ENCODE measurements at regions not wholly inside any gene's neighbourhood (a gene's known extent, or its start where the extent isn't known, plus 50 kb on each side); places are given as distances from the start of the nearest gene placed in this dataset.

DNA sequence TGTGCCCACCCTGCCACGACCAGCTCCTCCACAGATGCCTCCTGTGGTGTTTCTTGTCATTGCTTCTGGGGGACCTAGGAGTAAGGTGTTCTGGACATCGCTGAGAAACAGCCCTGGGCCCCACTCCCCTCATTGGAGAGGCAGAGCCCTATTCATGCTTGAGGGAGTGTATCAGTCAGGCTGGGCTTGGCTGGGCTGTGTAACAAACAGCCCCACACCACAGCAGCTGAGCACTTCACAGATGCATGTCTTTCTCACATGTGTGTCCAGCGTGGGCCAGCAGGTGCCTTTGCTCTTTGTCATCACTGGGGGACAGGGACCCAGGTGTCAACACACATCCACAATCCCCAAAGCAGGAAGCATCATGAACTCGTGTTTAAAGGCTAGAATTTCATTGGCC is 65.1 kb upstream of the FBRSL1 start:
- DNase-seq (ENCODE audit: low read depth in 2 of 2): no peak

DNA sequence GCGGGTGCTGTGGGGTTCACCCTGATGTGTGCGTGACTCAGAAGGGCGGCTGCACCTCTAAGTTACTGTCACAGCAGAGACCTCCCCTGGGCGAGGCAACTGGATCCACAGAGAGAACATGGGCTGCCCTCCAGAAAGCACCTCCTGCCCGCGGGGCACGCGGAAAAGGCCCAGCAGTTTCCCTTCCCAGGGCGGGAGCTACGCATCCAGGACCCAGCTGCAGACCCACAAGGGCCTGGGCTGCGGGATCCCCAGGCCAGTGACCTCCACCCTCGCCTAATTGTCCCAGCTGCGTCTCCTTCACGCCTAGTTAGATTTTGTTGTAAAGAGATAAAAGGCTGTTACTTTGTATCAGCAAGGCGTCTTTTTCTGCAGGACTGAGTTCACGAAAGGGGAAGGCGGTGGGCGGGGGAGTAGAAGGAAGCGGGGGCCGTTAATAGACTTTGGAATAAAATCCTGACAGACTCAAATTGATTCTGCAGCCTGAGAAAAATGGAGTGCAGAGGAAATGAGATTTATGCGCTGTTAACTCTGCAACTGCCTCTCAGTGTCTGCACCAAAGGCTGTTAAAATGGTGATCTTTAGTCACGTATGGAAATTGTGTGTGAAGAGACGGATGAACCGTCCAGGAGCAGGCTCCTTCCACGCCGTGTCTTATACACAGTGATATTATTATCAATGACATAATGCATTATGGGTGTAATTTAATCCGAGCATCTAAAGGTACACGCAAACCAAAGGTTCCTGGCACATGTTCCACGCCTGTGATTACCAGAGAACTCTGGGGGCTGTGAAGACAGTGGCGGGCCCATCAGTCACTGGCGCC is 65.9 kb upstream of the FBRSL1 start:
- DNase-seq (ENCODE audit: low read depth in 2 of 2): no peak

DNA sequence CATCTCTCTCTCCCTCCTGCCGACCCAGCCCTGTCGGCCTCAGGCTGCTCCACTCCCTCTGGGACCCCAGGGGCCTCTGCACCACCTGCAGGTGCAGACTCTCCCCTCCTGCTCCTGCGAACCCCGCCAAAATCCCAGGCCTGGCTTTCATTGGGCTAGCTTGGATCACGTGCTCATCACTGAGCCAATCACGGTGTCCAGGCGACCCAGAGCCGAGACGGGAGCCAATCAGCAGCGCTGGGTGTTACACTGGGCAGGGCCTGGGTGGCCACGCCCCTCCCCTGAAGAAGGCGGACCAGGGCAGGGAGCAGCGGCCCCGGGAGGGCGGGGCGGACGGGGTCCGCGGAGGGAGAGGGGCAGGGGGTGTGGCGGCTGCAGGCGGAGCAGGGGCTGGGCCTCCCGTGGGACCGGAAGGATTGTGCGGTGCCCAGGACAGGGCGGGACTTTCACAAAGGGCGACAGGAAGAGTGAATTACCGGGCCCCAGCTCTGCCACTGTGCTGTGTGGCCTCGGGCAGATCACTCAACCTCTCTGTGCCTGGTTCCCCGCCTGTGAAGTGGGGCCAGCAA is 66.6 kb upstream of the FBRSL1 start:
- no peak for DNase-seq (ENCODE audit: low read depth in 2 of 2)

DNA sequence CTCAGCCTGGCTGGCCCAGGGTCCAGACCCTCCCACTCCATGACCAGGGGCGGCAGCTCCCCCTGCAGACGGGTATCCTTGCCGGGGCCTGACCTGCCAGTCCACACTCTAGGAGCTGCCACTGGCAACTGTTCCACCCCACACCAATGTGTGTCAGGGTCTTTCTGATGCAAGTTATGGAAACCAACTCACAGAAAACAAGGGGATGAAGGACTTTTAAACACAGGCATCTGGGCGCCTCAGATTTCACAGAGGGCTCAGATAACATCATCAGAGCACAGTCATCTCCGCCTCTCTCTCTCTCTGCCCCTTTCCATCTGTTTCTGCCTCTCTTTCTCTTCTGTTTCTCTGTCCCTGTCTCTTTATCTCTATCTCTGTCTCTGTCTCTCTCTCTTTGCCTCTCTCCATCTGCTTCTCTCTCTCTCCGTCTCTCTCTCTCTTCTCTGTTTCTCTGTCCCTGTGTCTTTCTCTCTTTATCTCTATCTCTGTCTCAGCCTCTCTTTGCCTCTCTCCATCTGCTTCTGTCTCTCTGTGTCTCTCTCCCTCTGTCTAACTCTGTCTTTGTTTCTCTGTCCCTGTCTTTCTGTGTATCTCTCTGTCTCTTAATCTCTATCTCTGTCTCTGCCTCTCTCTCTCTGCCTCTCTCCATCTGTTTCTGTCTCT is 67.4 kb upstream of the FBRSL1 start:
- no peak for DNase-seq (ENCODE audit: low read depth in 2 of 2)

DNA sequence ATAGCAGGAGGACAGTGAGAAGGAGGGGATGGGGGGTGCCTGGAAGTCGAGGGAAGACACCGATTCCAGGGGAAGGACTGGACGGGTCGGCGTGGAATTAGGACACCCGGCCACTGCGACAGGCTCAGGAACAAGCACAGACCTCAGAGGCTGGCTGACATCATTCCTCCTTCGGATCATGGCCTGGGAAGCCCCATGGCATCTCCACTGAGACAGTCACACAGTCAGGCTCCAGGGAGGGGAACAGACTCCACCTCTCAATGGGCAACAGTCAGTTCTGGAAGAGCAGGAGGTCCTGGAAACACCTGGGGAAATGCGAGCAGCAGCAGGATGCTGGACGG is 67.9 kb upstream of the FBRSL1 start:
- no peak for DNase-seq (ENCODE audit: low read depth in 2 of 2)

DNA sequence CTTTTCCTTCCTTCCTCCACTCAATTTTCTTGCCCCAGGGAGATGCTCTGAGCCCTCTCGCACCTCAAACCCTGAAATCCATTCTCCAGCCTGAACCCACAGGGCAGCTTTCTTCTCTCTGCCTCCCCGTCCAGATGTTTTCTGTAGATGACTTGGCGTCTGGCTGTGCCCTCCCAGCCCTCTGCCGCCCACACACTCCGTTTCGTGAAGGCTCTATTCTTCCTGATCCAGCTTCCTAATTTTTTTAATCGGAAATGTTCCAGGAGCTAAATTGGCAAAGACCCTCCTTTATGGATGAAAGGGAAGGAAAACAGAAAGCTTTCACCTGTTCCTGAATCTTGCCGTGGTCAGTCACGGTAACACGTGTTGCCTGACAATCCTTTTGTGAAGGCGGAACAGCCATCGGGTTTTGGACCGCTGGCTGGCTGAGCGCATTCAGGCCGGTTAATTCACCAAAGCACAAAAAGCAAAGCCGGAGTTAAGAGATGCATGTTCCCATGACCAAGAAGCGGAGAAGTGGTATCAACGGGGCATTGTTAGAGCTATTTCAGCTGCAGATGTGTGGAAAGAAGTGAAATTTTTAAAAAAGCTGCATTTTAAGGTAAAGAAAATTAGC is 70.2 kb upstream of the FBRSL1 start:
- DNase-seq (ENCODE audit: low read depth in 2 of 2): no peak

GRCh38 chr12:132418393-132418925 is 71.5 kb upstream of the FBRSL1 start:
- DNase-seq (ENCODE audit: low read depth in 2 of 2): no peak

DNA sequence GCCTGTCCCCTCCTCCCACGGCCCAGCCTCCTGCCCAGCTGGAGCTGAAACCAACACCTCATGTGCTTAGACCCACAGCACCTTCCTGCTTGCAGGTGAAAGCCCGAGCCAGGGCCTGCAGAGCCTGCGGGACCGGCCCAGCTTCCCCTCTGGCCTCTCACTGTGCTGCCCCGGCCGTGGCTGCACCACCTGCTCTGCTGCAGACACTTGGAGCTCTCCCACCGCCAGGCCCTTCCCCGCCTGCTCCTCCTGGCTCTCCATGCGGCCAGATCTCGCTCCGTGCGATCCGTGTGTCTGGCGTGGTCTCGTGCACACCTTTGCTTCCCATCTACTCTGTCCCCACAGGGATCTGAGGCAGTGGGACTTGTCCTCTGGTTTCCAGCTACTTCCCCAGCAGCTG is 72.2 kb upstream of the FBRSL1 start:
- no peak for DNase-seq (ENCODE audit: low read depth in 2 of 2)

GRCh38 chr12:132416827-132417226 is 73.1 kb upstream of the FBRSL1 start:
- no peak for DNase-seq (ENCODE audit: low read depth in 2 of 2)

- no peak for DNase-seq (ENCODE audit: low read depth in 2 of 2)
Observed at GRCh38 chr12:132416121-132416673, 73.8 kb upstream of the FBRSL1 start.

DNA sequence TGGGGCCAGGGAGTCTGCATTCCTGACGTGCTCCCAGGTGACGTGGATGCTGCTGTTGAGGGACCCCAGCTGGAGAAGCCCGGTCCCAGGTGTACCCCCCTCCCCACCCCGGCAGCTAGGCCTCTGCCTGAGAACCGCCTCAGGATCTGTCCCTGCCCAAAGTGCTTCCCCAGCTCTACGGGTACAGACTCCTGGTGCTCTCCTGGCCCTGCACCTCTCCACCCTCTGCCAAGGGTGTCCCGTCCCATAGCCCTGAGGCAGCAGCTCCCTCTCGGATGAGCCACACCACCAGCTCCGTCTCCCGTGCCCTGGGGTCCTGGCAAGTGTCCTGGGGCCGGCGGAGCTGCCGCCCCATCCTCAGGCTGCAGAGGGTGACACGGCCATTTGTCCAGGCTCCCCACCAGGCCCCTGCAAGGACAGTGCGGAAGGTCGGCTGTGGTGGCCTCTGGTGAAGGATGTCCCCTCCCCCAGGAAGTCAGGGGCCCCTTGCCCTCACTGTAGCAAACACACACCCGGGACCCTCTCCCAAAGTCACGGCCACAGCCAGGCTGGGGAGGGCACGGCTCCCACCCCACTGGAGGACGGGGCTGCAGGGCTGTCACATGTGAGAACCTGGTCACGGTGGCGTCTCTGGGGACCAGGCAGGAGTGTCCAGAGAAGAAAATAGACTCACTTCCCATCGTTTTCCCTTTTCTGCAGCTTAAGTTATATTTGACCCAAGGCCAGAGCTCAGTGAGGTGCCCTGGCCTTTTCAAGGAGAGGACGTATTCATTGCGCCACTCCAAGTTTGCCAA is 74.4 kb upstream of the FBRSL1 start:
- no peak for DNase-seq (ENCODE audit: low read depth in 2 of 2)

DNA sequence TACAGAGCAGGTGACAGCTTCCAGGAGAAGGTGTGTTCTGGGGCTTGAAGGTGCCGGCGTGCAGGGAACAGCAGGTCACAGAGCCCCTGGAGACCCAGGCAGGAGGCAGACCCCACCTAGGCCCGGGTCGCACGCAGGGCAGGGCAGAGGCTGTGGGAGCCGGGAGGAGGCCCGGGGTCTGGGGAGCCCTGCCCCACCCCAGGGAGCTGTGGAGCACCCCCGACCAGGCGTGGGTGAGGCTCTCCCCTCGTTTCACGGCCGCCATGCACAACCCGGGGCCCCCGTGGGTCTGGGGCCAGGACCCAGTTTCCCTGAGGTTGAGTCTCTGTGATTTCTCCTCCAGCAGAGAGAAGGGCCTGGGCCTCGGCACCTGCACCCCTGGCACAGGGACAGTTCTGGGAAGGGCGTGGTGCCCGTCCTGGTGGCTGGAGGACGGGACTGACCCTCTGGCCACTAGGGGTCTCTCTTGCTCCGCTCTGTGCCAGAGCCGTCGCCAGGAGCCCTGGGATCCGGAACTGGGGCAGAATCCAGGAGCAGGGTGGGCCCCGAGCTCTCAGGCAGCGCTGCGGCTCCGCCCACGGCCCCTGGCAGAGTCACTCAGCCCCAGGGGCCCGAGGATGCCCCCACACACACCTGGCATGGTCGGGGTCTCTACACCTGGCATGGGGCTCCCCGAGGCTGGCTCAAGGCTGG is 75.2 kb upstream of the FBRSL1 start:
- DNase-seq (ENCODE audit: low read depth in 2 of 2): peak; percentile 52 to 68

- no peak for DNase-seq (ENCODE audit: low read depth in 2 of 2)
Observed at GRCh38 chr12:132413931-132414588, 75.9 kb upstream of the FBRSL1 start.

- no peak for DNase-seq (ENCODE audit: low read depth in 2 of 2)
Observed at GRCh38 chr12:132411457-132411856, 78.5 kb upstream of the FBRSL1 start.

DNA sequence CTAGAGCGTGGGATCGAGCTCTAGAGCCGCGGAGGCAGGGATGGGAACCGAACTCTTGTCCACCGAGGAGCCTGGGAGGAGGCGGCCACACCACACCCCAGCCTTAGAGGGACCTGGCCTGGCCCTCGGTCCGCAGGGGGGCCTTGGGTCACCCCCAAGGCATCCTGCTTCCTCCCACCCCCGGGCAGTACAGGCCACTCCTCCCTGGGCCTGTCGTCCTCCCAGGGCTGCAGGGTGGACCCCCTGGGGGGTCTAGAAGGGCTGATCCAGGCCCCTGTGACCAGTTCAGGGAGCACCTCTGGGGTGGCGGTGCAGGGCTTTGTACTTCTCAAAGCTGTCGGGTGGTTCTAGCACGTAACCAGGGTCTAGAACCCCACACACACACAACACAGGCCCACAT is 79.1 kb upstream of the FBRSL1 start:
- DNase-seq (ENCODE audit: low read depth in 2 of 2): no peak

DNA sequence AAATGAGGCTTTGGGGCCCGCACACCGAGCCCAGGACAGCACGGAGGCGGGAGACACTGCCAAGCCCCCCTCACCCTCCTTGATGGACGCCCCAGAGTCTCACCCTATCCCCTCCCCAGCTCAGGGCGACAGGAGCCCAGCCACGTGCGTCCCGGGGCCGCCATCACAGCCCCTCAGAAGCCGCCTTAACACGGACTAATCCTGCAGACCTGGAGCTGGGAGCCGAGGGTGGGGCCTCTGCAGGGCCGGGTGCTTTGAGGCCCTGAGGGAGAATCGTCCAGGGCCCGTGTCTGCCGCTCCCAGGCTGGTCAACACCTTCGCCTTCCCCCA is 79.7 kb upstream of the FBRSL1 start:
- DNase-seq (ENCODE audit: low read depth in 2 of 2): no peak

GRCh38 chr12:132409495-132410295 is 80.3 kb upstream of the FBRSL1 start:
- DNase-seq (ENCODE audit: low read depth in 2 of 2): no peak

DNA sequence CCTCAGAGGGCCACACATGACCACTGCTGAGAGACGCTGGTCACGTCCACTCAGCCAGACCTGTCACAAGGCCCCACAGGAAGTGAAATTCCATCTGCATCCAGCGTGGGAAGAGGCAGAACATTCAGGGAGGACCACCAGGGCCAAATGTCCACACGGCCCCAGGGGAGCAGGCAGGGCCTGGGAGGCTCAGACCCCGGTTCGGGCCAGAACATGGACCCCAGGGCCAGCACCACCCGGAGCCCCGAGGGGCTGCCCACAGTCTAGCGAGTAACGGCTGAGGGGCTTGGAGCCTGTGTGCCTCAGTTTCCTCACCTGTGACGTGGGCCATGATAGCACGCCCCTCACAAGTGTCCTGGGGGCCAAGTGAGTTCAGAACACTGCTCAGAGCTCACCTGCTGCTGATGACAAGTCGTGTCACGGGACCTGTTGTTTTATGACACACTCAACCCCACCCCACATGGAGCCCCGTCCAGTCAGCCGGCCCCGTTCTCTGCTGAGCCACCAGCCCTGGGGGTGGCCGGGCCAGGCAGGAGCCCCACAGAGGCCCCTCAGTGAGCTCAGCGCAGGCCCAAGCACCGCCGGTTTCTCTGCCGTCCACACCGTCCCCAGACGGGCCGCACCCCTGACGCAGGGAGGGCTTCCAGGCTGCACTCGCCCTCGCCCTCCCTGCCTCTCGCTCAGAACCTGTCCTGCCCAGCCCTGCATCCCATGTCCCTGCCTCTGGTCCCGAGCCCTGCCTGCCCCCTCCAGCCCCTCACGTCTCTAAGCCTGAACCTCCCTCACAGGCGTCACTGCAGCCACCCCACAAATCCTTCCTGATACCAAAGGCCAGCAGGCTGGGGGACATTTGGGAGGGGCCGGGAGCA is 79.5 kb upstream of the GALNT9 start:
- no peak for DNase-seq (ENCODE audit: low read depth in 2 of 2)

DNA sequence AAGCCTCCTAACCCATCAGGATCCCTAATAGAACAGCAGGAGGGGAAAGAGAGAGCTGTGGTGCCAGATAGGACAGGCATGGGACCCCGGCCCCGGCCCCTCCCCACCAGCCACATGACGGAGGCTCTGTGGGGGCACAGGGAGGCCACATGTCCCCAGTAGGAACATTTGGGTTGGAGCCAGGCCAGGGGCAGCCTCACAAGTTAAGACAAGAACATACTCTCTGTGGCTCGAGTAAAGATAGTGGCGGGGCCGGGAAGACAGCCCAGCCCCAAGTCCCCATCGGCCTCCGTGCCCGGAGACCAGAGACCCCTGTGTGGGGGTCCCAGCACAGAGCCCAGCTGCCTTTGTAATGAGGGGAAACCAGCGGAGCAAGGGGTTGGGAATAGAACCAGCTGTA is 78.6 kb upstream of the GALNT9 start:
- no peak for DNase-seq (ENCODE audit: low read depth in 2 of 2)

Measured in stimulated activated CD4-positive, alpha-beta T cell treated with anti-CD3 and anti-CD28 coated beads, Interleukin-15, amount 100 ng/mL, for 48 hours (primary cell).